GM21423 (cell line): ENCODE measurements at regions not wholly inside any gene's neighbourhood (a gene's known extent, or its start where the extent isn't known, plus 50 kb on each side); places are given as distances from the start of the nearest gene placed in this dataset.
"Not testable (repeated sequence)": the region's sequence is repeated elsewhere in the genome, so short reads cannot be mapped to it uniquely, and the experiment has no call there.

Source experiments
- ATAC-seq: cut with Tn5 transposase; IDR thresholded peaks from one replicate; pipeline ENCODE4 v1.9.1; 2021; ENCODE audit warnings: mild to moderate bottlenecking, moderate library complexity; ENCODE audit not compliant: unreplicated experiment

DNA sequence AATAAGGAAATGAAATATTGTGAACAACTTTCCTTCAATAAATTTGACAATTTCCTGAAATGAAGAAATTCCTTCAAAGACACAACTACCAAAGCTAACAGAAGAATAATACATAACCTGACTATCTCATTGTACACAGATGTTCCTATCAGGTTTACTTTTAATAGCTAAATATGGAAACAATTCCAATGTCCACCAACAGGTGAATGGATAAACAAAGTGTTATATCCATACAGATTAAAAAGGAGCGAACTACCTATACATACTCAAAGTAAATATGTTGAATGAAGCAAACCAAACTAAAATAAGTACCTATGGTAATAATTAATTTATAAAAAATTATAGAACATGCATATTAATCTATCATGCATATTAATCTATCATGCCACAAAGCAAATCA lies 554.9 kb downstream of the PPP4R3C start:
- no peak for ATAC-seq

- no peak for ATAC-seq
Measured at GRCh38 chrX:26889574-26889973, 573.6 kb downstream of the PPP4R3C start.

DNA sequence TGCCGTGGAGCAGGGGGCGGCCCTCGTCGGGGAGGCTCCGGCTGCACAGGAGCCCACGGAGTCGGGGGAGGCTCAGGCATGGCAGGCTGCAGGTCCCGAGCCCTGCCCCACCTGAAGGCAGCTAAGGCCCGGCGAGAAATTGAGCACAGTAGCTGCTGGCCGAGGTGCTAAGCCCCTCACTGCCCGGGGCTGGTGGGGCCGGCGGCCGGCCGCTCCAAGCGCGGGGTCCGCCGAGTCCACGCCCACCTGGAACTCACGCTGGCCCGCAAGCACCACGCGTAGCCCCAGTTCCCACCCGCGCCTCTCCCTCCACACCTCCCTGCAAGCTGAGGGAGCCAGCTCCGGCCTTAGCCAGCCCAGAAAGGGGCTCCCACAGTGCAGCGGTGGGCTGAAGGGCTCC lies 589.4 kb downstream of the PPP4R3C start:
- ATAC-seq: no peak

DNA sequence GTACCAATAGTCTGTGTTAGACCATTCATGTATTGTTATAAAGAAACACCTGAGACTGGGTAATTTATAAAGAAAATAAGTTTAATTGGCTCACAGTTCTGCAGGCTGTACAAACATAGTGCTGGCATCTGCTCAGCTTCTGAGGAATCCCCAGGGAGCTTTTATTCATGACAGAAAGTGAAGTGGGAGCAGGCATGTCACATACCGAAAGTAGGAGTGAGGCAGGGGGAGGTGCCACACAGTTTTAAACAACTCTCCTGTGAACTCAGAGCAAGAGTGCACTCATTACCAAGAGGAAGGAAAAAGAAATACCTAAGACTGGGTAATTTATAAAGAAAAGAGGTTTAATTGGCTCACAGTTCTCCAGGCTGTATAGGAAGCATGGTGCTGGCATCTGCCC lies 591.2 kb downstream of the PPP4R3C start:
- ATAC-seq: no peak

- ATAC-seq: no peak
Measured at GRCh38 chrX:26851981-26852380, 611.2 kb downstream of the PPP4R3C start.

DNA sequence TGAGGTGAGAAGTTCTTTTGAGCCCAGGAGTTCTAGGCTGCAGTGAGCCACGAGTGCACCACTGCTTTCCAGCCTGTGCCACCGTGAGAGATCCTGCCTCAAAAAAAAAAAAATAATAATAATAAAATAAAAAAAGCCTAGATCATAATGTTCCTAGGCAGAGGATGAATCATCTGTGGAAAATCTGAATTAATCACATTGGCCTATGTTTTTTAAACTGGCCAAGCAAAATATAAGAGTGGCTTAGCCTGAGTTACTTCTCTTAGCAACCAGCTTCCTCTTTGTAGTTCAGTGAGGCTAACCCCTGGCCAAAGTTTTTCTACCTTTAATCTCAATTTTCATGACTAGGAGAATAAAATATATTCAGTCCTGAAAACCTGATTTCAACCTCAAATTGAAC lies 614.6 kb downstream of the PPP4R3C start:
- no peak for ATAC-seq

GRCh38 chrX:26845056-26845455 lies 618.1 kb downstream of the PPP4R3C start:
- ATAC-seq: no peak

- ATAC-seq: no peak
Measured at GRCh38 chrX:26822448-26822847, 606.5 kb downstream of the MAGEB5 start.

DNA sequence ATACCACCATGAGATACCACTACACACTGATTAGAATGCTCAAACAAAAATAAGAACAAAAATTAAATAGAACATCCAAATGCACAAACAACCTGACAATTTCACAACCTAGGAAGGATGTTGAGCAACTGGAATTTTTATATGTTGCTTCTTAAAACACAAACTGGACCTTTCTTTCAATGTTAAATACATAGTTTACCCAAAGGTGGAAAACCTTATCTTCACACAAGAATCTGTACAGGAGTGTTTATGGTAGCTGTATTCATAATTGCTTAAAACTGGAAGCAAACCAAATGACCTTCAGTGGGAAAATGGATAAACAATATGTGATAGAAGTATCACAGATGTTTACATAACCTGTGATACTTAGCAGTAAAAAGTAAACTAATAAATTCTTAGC lies 573.8 kb downstream of the MAGEB5 start:
- ATAC-seq: no peak

DNA sequence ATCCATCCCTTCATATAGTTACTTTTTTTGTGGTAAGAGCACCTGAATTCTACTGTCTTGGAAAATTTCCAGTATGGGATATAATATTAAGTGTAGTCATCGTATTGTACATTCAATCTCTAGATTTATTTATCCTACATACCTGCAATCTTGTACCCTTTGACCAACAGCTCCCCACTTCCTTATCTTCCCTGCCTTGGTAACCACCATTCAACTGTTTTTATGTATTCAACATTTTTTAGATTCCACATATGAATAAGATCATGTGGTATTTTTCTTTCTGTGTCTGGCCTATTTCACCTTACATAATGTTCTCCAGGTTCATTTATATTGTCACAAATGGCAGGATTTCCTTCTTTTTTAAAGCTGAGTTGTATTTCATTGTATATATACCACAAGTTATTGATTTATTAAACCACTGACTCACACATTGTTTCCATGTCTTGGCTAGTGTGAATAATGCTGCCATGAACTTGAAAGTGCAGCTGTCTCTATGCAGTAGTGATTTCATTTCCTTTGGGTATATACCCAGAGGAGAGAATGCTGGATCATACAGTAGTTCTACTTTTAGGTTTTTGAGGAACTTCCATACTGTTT lies 572.5 kb downstream of the MAGEB5 start:
- ATAC-seq: no peak

DNA sequence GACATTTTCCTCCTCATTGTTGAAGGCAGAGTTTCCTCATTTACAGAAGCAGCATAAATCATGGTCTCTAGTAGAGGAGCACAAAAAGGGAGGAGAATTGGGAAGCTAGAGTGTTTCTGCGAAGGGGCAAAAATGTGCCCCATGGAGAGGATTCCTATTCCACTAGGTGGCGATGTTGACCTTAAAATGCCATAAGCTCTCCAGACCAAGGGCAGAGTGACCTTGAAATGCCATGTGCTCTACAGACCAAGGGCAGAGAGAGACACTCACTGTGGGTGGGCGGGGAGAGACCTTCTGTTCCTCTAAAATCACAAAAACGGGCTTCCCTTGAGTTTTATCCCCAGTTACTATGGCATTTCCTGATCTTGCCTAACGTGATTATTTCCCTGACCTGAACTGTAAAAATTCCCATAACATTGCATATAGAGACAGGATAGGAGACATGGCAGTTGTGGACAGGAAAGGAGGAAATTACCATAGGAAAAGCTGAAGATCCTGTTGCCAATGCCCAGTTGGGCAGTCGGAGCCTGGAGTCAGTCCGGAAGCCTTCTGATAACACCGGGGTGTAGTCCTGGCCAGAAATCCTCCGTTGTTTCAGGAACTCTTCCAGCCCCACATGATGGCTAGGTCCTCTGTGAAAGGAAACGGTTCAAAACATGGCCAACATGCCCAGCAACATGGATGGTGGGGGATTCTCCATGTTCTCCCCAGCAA lies 567.7 kb downstream of the MAGEB5 start:
- peak; percentile 51 for ATAC-seq

- no peak for ATAC-seq
Measured at GRCh38 chrX:26778320-26778888, 562.4 kb downstream of the MAGEB5 start.

DNA sequence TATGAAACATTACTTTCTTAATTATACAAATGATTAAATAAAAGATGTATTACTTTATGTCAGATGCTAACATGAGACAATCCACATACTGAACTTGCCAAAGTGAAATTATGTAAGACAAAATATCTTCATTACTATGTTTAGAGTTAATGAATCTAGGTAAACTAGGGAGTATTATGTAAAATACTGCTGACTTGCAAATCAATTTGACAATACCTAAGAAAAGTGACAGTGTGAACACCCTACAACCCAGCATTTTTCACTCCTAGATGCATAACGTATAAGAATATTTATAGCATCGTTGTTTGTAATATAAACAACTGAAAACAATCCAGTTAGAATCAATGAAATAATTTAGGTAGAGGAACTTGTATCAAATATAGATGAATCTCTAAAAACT lies 546.3 kb downstream of the MAGEB5 start:
- no peak for ATAC-seq

DNA sequence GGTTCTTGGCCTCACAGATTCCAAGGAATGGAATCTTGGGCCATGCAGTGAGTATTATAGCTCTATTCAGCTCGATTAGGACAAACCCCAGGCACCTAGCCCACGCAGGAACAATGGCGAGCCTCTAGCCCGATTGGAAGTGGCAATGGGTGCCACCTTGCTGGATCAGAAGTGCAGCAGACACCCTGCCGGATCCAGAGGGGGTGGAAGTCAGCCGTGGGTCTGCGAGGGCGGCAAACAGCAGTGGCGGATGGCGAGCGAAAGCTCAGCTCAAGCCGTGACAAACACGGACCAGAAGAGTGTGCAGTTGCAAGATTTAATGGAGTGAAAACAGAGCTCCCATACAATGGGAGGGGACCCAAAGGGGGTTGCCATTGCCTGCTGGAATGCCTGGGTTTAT lies 539.8 kb downstream of the MAGEB5 start:
- not testable (repeated sequence) for ATAC-seq

- no peak for ATAC-seq
Measured at GRCh38 chrX:26747877-26748276, 531.9 kb downstream of the MAGEB5 start.

DNA sequence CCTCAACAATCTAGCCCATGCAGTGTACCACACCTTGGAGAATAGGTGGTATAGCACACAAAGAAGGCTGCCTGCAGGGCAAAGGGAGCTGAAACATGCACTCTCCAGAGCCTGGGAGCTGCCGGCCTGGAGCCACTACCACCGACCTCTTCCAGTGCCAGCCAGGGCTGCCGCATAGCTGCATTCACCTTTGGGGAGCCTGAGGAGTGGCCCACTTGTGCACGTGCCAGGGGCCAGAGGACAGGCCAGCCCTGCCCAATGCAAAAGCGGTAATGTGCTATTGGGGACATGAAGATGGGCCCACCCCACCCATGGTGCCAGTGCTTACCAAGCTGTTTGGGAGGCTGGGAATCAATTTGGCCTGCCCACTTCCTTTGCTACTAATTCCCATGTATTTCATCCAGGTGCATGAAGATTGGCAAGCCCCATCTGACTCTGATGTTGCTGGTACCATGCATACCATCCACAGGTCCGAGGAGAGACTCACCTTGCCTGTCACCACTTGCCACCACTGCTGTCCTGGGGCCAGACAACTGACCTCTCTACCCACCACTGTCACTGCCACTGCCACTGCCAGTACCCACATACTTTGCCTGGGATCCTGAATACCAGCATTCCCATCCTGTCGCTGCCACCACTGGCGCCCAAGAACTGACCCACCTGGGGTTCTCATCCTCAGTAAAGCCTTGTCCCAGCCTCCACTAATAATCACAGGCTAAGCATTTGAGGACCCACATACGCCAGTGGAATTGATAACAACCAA lies 506.9 kb downstream of the MAGEB5 start:
- ATAC-seq: no peak

- ATAC-seq: no peak
Measured at GRCh38 chrX:26672571-26672970, 456.6 kb downstream of the MAGEB5 start.

GRCh38 chrX:26670521-26670920 lies 454.6 kb downstream of the MAGEB5 start:
- ATAC-seq: no peak

- ATAC-seq: no peak
Measured at GRCh38 chrX:26664919-26665318, 448.9 kb downstream of the MAGEB5 start.

GRCh38 chrX:26653050-26653449 lies 437.1 kb downstream of the MAGEB5 start:
- ATAC-seq: no peak

DNA sequence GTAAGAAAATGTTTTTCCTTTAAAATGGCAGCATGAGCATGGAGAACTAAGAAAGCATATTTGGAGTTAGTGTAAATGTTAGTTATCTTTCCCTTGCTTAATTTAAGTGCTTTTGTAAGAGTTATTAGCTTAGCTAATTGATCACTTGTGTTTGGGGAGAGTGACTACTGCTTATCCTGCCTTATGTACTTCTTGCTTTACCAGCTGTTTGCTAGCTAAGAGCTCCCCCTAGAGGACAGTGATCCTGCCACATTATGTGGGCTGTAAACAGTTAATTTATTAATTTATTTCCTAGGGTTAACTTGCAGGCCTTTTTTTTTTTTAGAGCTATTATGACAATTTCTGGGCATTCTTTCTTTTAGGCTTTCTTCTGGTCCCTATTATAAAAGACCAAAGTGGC lies 435.8 kb downstream of the MAGEB5 start:
- ATAC-seq: no peak

- no peak for ATAC-seq
Measured at GRCh38 chrX:26649534-26649933, 433.6 kb downstream of the MAGEB5 start.
